AG04450 (cell line): ENCODE measurements at regions not wholly inside any gene's neighbourhood (a gene's known extent, or its start where the extent isn't known, plus 50 kb on each side); places are given as distances from the start of the nearest gene placed in this dataset.

Source experiments
- CTCF ChIA-PET: fragments of 300-600, 350-600 bp; formaldehyde crosslinking; extraction: SDS; loops from one replicate; lab custom pipeline; 2022; ENCODE audit warnings: antibody characterized with exemption, inconsistent platforms; lab: Charles Lee
- POLR2A ChIA-PET: fragments of 350-600 bp; formaldehyde crosslinking; extraction: SDS; loops from one replicate; lab custom pipeline; 2021; ENCODE audit warnings: antibody characterized with exemption, inconsistent platforms; lab: Yijun Ruan, JAX
- DNase-seq: peaks from one replicate; pipeline ENCODE4 v3.0.0-alpha.2; 2011; ENCODE audit warnings: low read depth, low spot score
- H3K27ac ChIP-seq: one replicate; pipeline ENCODE4 v1.5.1; 2012; ENCODE audit warnings: low read depth, low read length, control low read depth
- H3K27me3 ChIP-seq: one replicate; pipeline ENCODE4 v1.6.0; 2012; ENCODE audit warnings: low read length; ENCODE audit not compliant: control insufficient read depth, insufficient read depth
- H3K4me3 ChIP-seq: 2 replicates; pipeline ENCODE4 v1.5.1; 2011; ENCODE audit warnings: mild to moderate bottlenecking, low read depth, low read length, control low read depth
- H3K9me3 ChIP-seq: 2 replicates; pipeline ENCODE4 v1.5.1; 2012; ENCODE audit warnings: low read length; ENCODE audit not compliant: control insufficient read depth, insufficient read depth
- TF ChIP-seq, protein P1 (sequence below): IDR thresholded peaks from 2 replicates; pipeline ENCODE4 v1.5.1; 2011; ENCODE audit warnings: low read depth, low read length, control low read depth, inconsistent platforms

DNA sequence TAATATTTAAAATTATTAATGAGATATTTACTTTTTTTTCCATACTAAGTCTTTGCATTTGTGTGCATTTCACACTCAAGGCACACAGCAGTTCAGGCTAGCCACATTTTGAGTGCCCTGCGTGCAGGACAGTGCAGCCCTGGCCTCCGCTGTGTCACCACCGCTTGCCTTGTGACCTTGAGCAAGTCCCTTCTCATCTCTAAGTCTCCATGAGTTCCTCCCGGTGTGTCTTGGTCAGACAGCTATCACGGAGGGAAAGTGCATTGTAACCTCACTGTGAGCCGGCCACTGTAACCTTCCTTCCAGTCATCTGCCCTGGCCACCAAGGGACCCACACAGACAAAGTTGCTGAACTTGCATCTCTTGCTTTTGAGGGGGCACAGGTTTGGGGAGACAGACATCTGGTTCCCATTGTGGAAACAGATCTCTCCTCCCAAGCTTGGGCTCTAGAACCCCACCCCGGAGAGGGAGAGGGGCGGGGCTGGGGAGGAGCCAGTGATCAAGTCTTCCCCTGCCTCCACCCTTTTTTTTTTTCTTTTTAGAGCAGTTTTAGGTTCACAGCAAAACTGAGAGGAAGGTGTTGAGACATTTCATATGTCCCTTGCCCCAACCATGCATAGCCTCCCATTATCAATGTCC is 96.8 kb downstream of the C9orf50 start:
- no peak for DNase-seq
- Histone ChIP-seq H3K4me3 (no peak overlapping the region), H3K27ac (no peak overlapping the region), H3K27me3 (no peaks in the 10 kb centered on the region), H3K9me3 (peaks cover 21% of the 10 kb centered on the region)
- ChIA-PET POLR2A (no interaction called here), CTCF (no interaction called here)
- TF ChIP-seq, protein P1, sequence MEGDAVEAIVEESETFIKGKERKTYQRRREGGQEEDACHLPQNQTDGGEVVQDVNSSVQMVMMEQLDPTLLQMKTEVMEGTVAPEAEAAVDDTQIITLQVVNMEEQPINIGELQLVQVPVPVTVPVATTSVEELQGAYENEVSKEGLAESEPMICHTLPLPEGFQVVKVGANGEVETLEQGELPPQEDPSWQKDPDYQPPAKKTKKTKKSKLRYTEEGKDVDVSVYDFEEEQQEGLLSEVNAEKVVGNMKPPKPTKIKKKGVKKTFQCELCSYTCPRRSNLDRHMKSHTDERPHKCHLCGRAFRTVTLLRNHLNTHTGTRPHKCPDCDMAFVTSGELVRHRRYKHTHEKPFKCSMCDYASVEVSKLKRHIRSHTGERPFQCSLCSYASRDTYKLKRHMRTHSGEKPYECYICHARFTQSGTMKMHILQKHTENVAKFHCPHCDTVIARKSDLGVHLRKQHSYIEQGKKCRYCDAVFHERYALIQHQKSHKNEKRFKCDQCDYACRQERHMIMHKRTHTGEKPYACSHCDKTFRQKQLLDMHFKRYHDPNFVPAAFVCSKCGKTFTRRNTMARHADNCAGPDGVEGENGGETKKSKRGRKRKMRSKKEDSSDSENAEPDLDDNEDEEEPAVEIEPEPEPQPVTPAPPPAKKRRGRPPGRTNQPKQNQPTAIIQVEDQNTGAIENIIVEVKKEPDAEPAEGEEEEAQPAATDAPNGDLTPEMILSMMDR = no peak

DNA sequence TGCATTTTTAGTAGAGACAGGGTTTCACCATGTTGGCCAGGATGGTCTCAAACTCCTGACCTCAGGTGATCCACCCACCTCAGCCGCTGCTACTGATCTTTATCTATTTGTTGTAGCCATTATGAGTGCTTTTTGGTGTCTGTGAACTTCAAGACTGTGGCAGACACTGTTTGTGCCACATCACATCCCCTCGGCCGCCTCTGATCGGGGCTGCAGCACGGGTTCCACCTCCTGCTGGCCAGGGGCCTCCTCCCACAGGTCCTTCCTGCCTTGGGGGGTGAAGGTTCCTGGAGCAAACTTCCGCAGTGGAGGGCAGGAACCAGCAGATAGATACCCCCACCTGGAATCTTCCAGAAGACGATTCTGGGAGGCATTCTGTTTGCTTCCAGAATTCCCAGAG is 98.5 kb downstream of the C9orf50 start:
- ChIA-PET CTCF (no interaction called here), POLR2A (no interaction called here)

DNA sequence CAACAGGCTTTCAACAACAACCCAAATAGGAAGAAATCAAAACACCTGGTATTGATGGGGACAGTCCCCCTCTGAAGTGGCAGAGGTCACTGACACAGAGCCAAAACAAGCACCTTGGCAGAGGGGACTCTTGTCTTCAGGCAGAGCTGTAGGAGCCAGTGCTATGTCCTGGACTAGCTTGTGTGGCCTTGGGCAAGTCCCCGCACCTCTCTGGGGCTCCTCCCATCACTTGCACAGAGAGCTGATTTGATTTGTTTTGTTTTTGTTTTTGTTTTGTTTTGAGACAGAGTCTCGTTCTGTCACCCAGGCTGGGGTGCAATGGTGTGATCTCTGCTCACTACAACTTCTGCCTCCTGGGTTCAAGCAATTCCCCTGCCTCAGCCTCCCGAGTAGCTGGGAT is 100.8 kb downstream of the C9orf50 start:
- ChIA-PET POLR2A (no interaction called here), CTCF (no interaction called here)
- DNase-seq = no peak
- Histone ChIP-seq H3K9me3 (peaks cover 16% of the 10 kb centered on the region), H3K27me3 (no peaks in the 10 kb centered on the region), H3K4me3 (no peak overlapping the region), H3K27ac (no peak overlapping the region)
- TF ChIP-seq, protein P1 = no peak

More for the DNA sequence above, 98.5 kb downstream of the C9orf50 start:
- no peak for DNase-seq
- TF ChIP-seq, protein P1 = no peak
- Histone ChIP-seq H3K27me3 (no peaks in the 10 kb centered on the region), H3K27ac (no peak overlapping the region), H3K9me3 (peaks cover 21% of the 10 kb centered on the region), H3K4me3 (no peak overlapping the region)

DNA sequence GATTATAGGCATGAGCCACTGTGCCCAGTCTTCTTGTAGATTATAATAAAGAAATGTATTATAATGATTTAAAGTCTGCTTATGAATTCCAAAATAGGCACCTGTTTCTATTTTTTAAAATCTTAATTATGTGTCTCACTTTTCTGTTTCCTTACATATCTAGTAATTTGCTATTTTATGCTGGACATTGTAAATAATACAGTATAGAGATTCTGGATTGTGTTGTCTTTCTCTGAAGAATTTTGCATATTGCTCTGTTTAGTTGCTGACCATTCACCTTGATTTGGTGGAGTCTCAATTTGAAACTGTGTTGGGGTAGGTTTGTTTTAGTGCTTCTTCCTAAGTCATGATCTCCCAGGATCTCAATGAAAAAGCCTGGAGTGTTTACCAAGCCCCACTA is 102.8 kb downstream of the C9orf50 start:
- no peak overlapping the region for H3K4me3 ChIP-seq
- no peak overlapping the region for H3K27ac ChIP-seq
- DNase-seq = no peak
- TF ChIP-seq, protein P1 = no peak
- ChIA-PET CTCF (no interaction called here), POLR2A (interaction anchor here (0.6 kb wide), 1 partner anchor 34 kb away, joined by 4 read pairs; no protein-coding TSS in a partner anchor)
- H3K9me3 ChIP-seq = peaks cover 35% of the 10 kb centered on the region
- H3K27me3 ChIP-seq = no peaks in the 10 kb centered on the region

DNA sequence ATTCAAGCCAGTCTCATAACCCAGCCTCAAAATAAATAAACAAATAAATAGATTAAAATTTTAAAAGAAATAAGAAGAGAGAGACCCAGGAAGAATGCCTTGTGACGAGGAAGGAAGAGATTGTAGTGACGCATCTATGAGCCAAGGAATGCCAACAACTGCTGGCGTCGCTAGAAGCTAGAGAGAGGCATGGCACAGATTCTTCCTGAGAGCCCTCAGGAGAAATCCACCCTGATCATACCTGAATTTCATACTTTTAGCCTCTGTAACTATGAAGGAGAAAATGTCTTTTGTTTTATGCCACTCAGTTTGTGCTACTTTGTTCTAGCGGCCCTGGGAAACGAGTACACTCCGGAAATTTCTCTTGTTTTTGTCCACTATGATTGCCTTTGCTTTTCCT is 103.9 kb downstream of the C9orf50 start:
- POLR2A ChIA-PET = no interaction called here

More for the DNA sequence above, 103.9 kb downstream of the C9orf50 start:
- H3K9me3 ChIP-seq = peaks cover 43% of the 10 kb centered on the region
- DNase-seq = no peak
- CTCF ChIA-PET = no interaction called here
- no peaks in the 10 kb centered on the region for H3K27me3 ChIP-seq
- no peak overlapping the region for H3K27ac ChIP-seq
- TF ChIP-seq, protein P1 = no peak
- H3K4me3 ChIP-seq = no peak overlapping the region
